ENCODE measurements at regions not wholly inside any gene's neighbourhood (a gene's known extent, or its start where the extent isn't known, plus 50 kb on each side); places are given as distances from the start of the nearest gene placed in this dataset.
"Not testable (repeated sequence)": the region's sequence is repeated elsewhere in the genome, so short reads cannot be mapped to it uniquely, and the experiment has no call there.

- H3K27me3 Mint-ChIP-seq, result no peaks in the 10 kb centered on the region
- CTCF ChIA-PET, result no interaction called here
- DNase-seq, result no peak
- no peaks in the 10 kb centered on the region for H3K9me3 Mint-ChIP-seq
- H3K27ac Mint-ChIP-seq, result no peak overlapping the region
- no peaks in the 10 kb centered on the region for H3K36me3 Mint-ChIP-seq (ENCODE audit: low read depth)
- no peaks in the 10 kb centered on the region for H3K4me1 Mint-ChIP-seq
- POLR2A ChIA-PET, result no interaction called here
- H3K4me3 Mint-ChIP-seq, result no peak overlapping the region
These were observed 859.6 kb upstream of the CRIM1 start for GRCh38 chr2:35496022-35496421.

GRCh38 chr2:35495182-35495581 lies 860.4 kb upstream of the CRIM1 start:
- H3K27me3 Mint-ChIP-seq, result no peaks in the 10 kb centered on the region
- ChIA-PET CTCF (no interaction called here), POLR2A (no interaction called here)
- H3K4me1 Mint-ChIP-seq, result no peaks in the 10 kb centered on the region
- DNase-seq, result no peak
- no peak overlapping the region for H3K4me3 Mint-ChIP-seq
- no peaks in the 10 kb centered on the region for H3K36me3 Mint-ChIP-seq (ENCODE audit: low read depth)
- no peaks in the 10 kb centered on the region for H3K9me3 Mint-ChIP-seq
- no peak overlapping the region for H3K27ac Mint-ChIP-seq

GRCh38 chr2:35478121-35478520 lies 877.5 kb upstream of the CRIM1 start:
- DNase-seq; CTCF ChIA-PET; H3K27ac Mint-ChIP-seq; H3K4me3 Mint-ChIP-seq; POLR2A ChIA-PET; H3K9me3 Mint-ChIP-seq; H3K27me3 Mint-ChIP-seq; H3K4me1 Mint-ChIP-seq; H3K36me3 Mint-ChIP-seq (ENCODE audit: low read depth): not testable (repeated sequence)

GRCh38 chr2:35468245-35468644 lies 887.3 kb upstream of the CRIM1 start:
- Mint-ChIP-seq H3K4me3 (no peak overlapping the region), H3K27me3 (no peaks in the 10 kb centered on the region), H3K4me1 (no peaks in the 10 kb centered on the region), H3K36me3 (ENCODE audit: low read depth) (no peaks in the 10 kb centered on the region), H3K9me3 (no peaks in the 10 kb centered on the region), H3K27ac (no peak overlapping the region)
- no peak for DNase-seq
- POLR2A ChIA-PET, result no interaction called here
- CTCF ChIA-PET, result no interaction called here

- Mint-ChIP-seq H3K9me3 (no peaks in the 10 kb centered on the region), H3K27ac (no peak overlapping the region), H3K4me1 (no peaks in the 10 kb centered on the region), H3K36me3 (ENCODE audit: low read depth) (no peaks in the 10 kb centered on the region), H3K27me3 (no peaks in the 10 kb centered on the region), H3K4me3 (no peak overlapping the region)
- ChIA-PET CTCF (no interaction called here), POLR2A (no interaction called here)
- no peak for DNase-seq
These were observed 891.6 kb upstream of the CRIM1 start for GRCh38 chr2:35463805-35464596.

- no peaks in the 10 kb centered on the region for H3K36me3 Mint-ChIP-seq (ENCODE audit: low read depth)
- POLR2A ChIA-PET, result no interaction called here
- CTCF ChIA-PET, result no interaction called here
- no peak overlapping the region for H3K27ac Mint-ChIP-seq
- no peaks in the 10 kb centered on the region for H3K4me1 Mint-ChIP-seq
- no peak overlapping the region for H3K4me3 Mint-ChIP-seq
- DNase-seq, result no peak
- no peaks in the 10 kb centered on the region for H3K27me3 Mint-ChIP-seq
- no peaks in the 10 kb centered on the region for H3K9me3 Mint-ChIP-seq
These were observed 893.2 kb upstream of the CRIM1 start for GRCh38 chr2:35462226-35462998.

- Mint-ChIP-seq H3K27ac (no peak overlapping the region), H3K36me3 (ENCODE audit: low read depth) (no peaks in the 10 kb centered on the region), H3K9me3 (no peaks in the 10 kb centered on the region), H3K27me3 (no peaks in the 10 kb centered on the region), H3K4me3 (no peak overlapping the region), H3K4me1 (no peaks in the 10 kb centered on the region)
- POLR2A ChIA-PET, result no interaction called here
- DNase-seq, result no peak
- CTCF ChIA-PET, result no interaction called here
These were observed 894.2 kb upstream of the CRIM1 start for GRCh38 chr2:35461406-35461805.

- Mint-ChIP-seq H3K4me1 (no peaks in the 10 kb centered on the region), H3K9me3 (no peaks in the 10 kb centered on the region), H3K36me3 (ENCODE audit: low read depth) (no peaks in the 10 kb centered on the region), H3K4me3 (no peak overlapping the region), H3K27me3 (no peaks in the 10 kb centered on the region), H3K27ac (no peak overlapping the region)
- DNase-seq, result no peak
- ChIA-PET CTCF (no interaction called here), POLR2A (no interaction called here)
These were observed 900.5 kb upstream of the CRIM1 start for GRCh38 chr2:35454966-35455638.

GRCh38 chr2:35447821-35448220 lies 907.8 kb upstream of the CRIM1 start:
- DNase-seq, result no peak
- Mint-ChIP-seq H3K4me1 (no peaks in the 10 kb centered on the region), H3K27ac (no peak overlapping the region), H3K27me3 (no peaks in the 10 kb centered on the region), H3K9me3 (no peaks in the 10 kb centered on the region), H3K36me3 (ENCODE audit: low read depth) (no peaks in the 10 kb centered on the region), H3K4me3 (no peak overlapping the region)
- CTCF ChIA-PET, result no interaction called here
- POLR2A ChIA-PET, result no interaction called here

GRCh38 chr2:35447215-35447614 lies 908.4 kb upstream of the CRIM1 start:
- DNase-seq, result no peak
- Mint-ChIP-seq H3K9me3 (no peaks in the 10 kb centered on the region), H3K27ac (no peak overlapping the region), H3K36me3 (ENCODE audit: low read depth) (no peaks in the 10 kb centered on the region), H3K4me1 (no peaks in the 10 kb centered on the region), H3K27me3 (no peaks in the 10 kb centered on the region), H3K4me3 (no peak overlapping the region)
- POLR2A ChIA-PET, result no interaction called here
- CTCF ChIA-PET, result no interaction called here

- CTCF ChIA-PET, result no interaction called here
- Mint-ChIP-seq H3K36me3 (ENCODE audit: low read depth) (no peaks in the 10 kb centered on the region), H3K4me3 (no peak overlapping the region), H3K27ac (no peak overlapping the region), H3K27me3 (no peaks in the 10 kb centered on the region), H3K9me3 (peaks cover 2% of the 10 kb centered on the region), H3K4me1 (no peaks in the 10 kb centered on the region)
- POLR2A ChIA-PET, result no interaction called here
- no peak for DNase-seq
These were observed 912.5 kb upstream of the CRIM1 start for GRCh38 chr2:35443087-35443486.

GRCh38 chr2:35441575-35441974 lies 914.0 kb upstream of the CRIM1 start:
- CTCF ChIA-PET, result not testable (repeated sequence)

GRCh38 chr2:35440308-35440707 lies 915.3 kb upstream of the CRIM1 start:
- H3K27ac Mint-ChIP-seq; POLR2A ChIA-PET; H3K36me3 Mint-ChIP-seq (ENCODE audit: low read depth); H3K27me3 Mint-ChIP-seq; H3K9me3 Mint-ChIP-seq; H3K4me3 Mint-ChIP-seq; DNase-seq; CTCF ChIA-PET; H3K4me1 Mint-ChIP-seq: not testable (repeated sequence)

More at GRCh38 chr2:35441575-35441974, 914.0 kb upstream of the CRIM1 start:
- H3K4me1 Mint-ChIP-seq; H3K27ac Mint-ChIP-seq; POLR2A ChIA-PET; H3K36me3 Mint-ChIP-seq (ENCODE audit: low read depth); H3K27me3 Mint-ChIP-seq; H3K9me3 Mint-ChIP-seq; DNase-seq; H3K4me3 Mint-ChIP-seq: not testable (repeated sequence)

Data from activated CD4-positive, alpha-beta T cell treated with anti-CD3 and anti-CD28 coated beads, Interleukin-2, amount 10 ng/mL, durations not matched to agents 7 days and 5 days (primary cell).